ENCODE measurements at regions not wholly inside any gene's neighbourhood (a gene's known extent, or its start where the extent isn't known, plus 50 kb on each side); places are given as distances from the start of the nearest gene placed in this dataset.
"Not testable (repeated sequence)": the region's sequence is repeated elsewhere in the genome, so short reads cannot be mapped to it uniquely, and the experiment has no call there.

- DNase-seq (ENCODE audit: low read depth in 2 of 2): no peak
These were observed 560.5 kb upstream of the MIR17HG start for GRCh38 chr13:90787007-90787406.

GRCh38 chr13:90792335-90792734, 555.2 kb upstream of the MIR17HG start:
- DNase-seq (ENCODE audit: low read depth in 2 of 2): no peak

- no peak for DNase-seq (ENCODE audit: low read depth in 2 of 2)
These were observed 554.1 kb upstream of the MIR17HG start for GRCh38 chr13:90793261-90793820.

- no peak for DNase-seq (ENCODE audit: low read depth in 2 of 2)
These were observed 551.0 kb upstream of the MIR17HG start for GRCh38 chr13:90796474-90796873.

GRCh38 chr13:90797335-90797734, 550.2 kb upstream of the MIR17HG start:
- DNase-seq (ENCODE audit: low read depth in 2 of 2): no peak

GRCh38 chr13:90798381-90798780, 549.1 kb upstream of the MIR17HG start:
- DNase-seq (ENCODE audit: low read depth in 2 of 2): no peak

GRCh38 chr13:90800082-90800746, 547.3 kb upstream of the MIR17HG start:
- no peak for DNase-seq (ENCODE audit: low read depth in 2 of 2)

GRCh38 chr13:90801621-90802020, 545.9 kb upstream of the MIR17HG start:
- no peak for DNase-seq (ENCODE audit: low read depth in 2 of 2)

- DNase-seq (ENCODE audit: low read depth in 2 of 2): no peak
These were observed 544.3 kb upstream of the MIR17HG start for GRCh38 chr13:90803210-90803609.

GRCh38 chr13:90806016-90806615, 541.4 kb upstream of the MIR17HG start:
- DNase-seq (ENCODE audit: low read depth in 2 of 2): no peak

- no peak for DNase-seq (ENCODE audit: low read depth in 2 of 2)
These were observed 540.6 kb upstream of the MIR17HG start for GRCh38 chr13:90806892-90807291.

GRCh38 chr13:90808838-90809237, 538.6 kb upstream of the MIR17HG start:
- DNase-seq (ENCODE audit: low read depth in 2 of 2): no peak

GRCh38 chr13:90824032-90824431, 523.5 kb upstream of the MIR17HG start:
- no peak for DNase-seq (ENCODE audit: low read depth in 2 of 2)

GRCh38 chr13:90826688-90827087, 520.8 kb upstream of the MIR17HG start:
- no peak for DNase-seq (ENCODE audit: low read depth in 2 of 2)

- DNase-seq (ENCODE audit: low read depth in 2 of 2): no peak
These were observed 516.7 kb upstream of the MIR17HG start for GRCh38 chr13:90830782-90831181.

- DNase-seq (ENCODE audit: low read depth in 2 of 2): no peak
These were observed 513.5 kb upstream of the MIR17HG start for GRCh38 chr13:90833951-90834350.

- no peak for DNase-seq (ENCODE audit: low read depth in 2 of 2)
These were observed 512.8 kb upstream of the MIR17HG start for GRCh38 chr13:90834700-90835099.

- DNase-seq (ENCODE audit: low read depth in 2 of 2): no peak
These were observed 511.7 kb upstream of the MIR17HG start for GRCh38 chr13:90835826-90836225.

- no peak for DNase-seq (ENCODE audit: low read depth in 2 of 2)
These were observed 509.0 kb upstream of the MIR17HG start for GRCh38 chr13:90838317-90838960.

GRCh38 chr13:90839061-90839460, 508.4 kb upstream of the MIR17HG start:
- no peak for DNase-seq (ENCODE audit: low read depth in 2 of 2)

GRCh38 chr13:90846936-90847335, 500.6 kb upstream of the MIR17HG start:
- DNase-seq (ENCODE audit: low read depth in 2 of 2): no peak

GRCh38 chr13:90853666-90854065, 493.8 kb upstream of the MIR17HG start:
- not testable (repeated sequence) for DNase-seq (ENCODE audit: low read depth in 2 of 2)

GRCh38 chr13:90857921-90858320, 489.6 kb upstream of the MIR17HG start:
- DNase-seq (ENCODE audit: low read depth in 2 of 2): no peak

All from stimulated activated CD4-positive, alpha-beta T cell treated with anti-CD3 and anti-CD28 coated beads, Interleukin-1b, Interleukin-23, amount 100 ng/mL, for 4 hours (primary cell).